ENCODE measurements at regions not wholly inside any gene's neighbourhood (a gene's known extent, or its start where the extent isn't known, plus 50 kb on each side); places are given as distances from the start of the nearest gene placed in this dataset.

- DNase-seq: peak; percentile 61
These were observed 51.1 kb upstream of the EED start for GRCh38 chr11:86193297-86194095.

GRCh38 chr11:86192519-86193257 lies 51.9 kb upstream of the EED start:
- peak; percentile 65 for DNase-seq

GRCh38 chr11:86191874-86192273 lies 52.7 kb upstream of the EED start:
- no peak for DNase-seq

GRCh38 chr11:86187027-86187426 lies 57.5 kb upstream of the EED start:
- DNase-seq: no peak

GRCh38 chr11:86186386-86186785 lies 58.2 kb upstream of the EED start:
- no peak for DNase-seq

- no peak for DNase-seq
These were observed 59.2 kb upstream of the EED start for GRCh38 chr11:86185381-86185750.

- DNase-seq: no peak
These were observed 59.7 kb upstream of the EED start for GRCh38 chr11:86184728-86185380.

- no peak for DNase-seq
These were observed 60.9 kb upstream of the EED start for GRCh38 chr11:86183694-86184093.

- no peak for DNase-seq
These were observed 61.5 kb upstream of the EED start for GRCh38 chr11:86182976-86183584.

GRCh38 chr11:86181379-86181778 lies 63.2 kb upstream of the EED start:
- DNase-seq: no peak

GRCh38 chr11:86180851-86181250 lies 63.7 kb upstream of the EED start:
- DNase-seq: no peak

- DNase-seq: no peak
These were observed 64.1 kb upstream of the EED start for GRCh38 chr11:86180423-86180822.

- DNase-seq: no peak
These were observed 64.9 kb upstream of the EED start for GRCh38 chr11:86179646-86180064.

- no peak for DNase-seq
These were observed 67.3 kb upstream of the EED start for GRCh38 chr11:86177302-86177701.

GRCh38 chr11:86176165-86176884 lies 68.2 kb upstream of the EED start:
- no peak for DNase-seq

GRCh38 chr11:86175626-86176025 lies 68.9 kb upstream of the EED start:
- DNase-seq: no peak

GRCh38 chr11:86175191-86175590 lies 69.4 kb upstream of the EED start:
- no peak for DNase-seq

GRCh38 chr11:86174101-86175046 lies 70.2 kb upstream of the EED start:
- DNase-seq: no peak

- DNase-seq: no peak
These were observed 71.7 kb upstream of the EED start for GRCh38 chr11:86172894-86173293.

- DNase-seq: no peak
These were observed 72.9 kb upstream of the EED start for GRCh38 chr11:86171627-86172026.

- no peak for DNase-seq
These were observed 76.9 kb upstream of the EED start for GRCh38 chr11:86167499-86168164.
